H1 (cell line): ENCODE measurements at regions not wholly inside any gene's neighbourhood (a gene's known extent, or its start where the extent isn't known, plus 50 kb on each side); places are given as distances from the start of the nearest gene placed in this dataset.

Experiments used
- CBX8 ChIP-seq: fragments of 300-800, 300-1000 bp; sonication (generic); IDR thresholded peaks from 2 replicates; pipeline ENCODE4 v1.7.1; 2016; ENCODE audit warnings: low read depth, low read length, borderline replicate concordance
- KDM1A ChIP-seq: fragments of 200-600, 300-600 bp; sonication (generic); IDR thresholded peaks from 2 replicates; pipeline ENCODE4 v1.7.1; 2016; ENCODE audit warnings: mild to moderate bottlenecking, low read length, borderline replicate concordance
- MAX ChIP-seq: IDR thresholded peaks from 2 replicates; pipeline ENCODE4 v1.6.1; 2012; ENCODE audit warnings: inconsistent platforms
- POLR2AphosphoS5 ChIP-seq: IDR thresholded peaks from 2 replicates; pipeline ENCODE4 v1.6.1; 2011; ENCODE audit warnings: low read depth, low read length
- SAP30 ChIP-seq: fragments of 300-600 bp; sonication (generic); IDR thresholded peaks from 2 replicates; pipeline ENCODE4 v1.7.1; 2012; ENCODE audit warnings: low read length, moderate library complexity, mild to moderate bottlenecking, inconsistent platforms; ENCODE audit not compliant: insufficient read depth, insufficient replicate concordance
- SIX5 ChIP-seq: IDR thresholded peaks from 2 replicates; pipeline ENCODE4 v1.6.1; 2011; ENCODE audit warnings: mild to moderate bottlenecking, low read depth, low read length
- SUZ12 ChIP-seq: fragments of 200-600 bp; sonication (generic); IDR thresholded peaks from 2 replicates; pipeline ENCODE4 v1.6.1; 2012; ENCODE audit warnings: mild to moderate bottlenecking, inconsistent platforms, low read length, moderate library complexity, mixed read lengths
- ZNF274 ChIP-seq: IDR thresholded peaks from 2 replicates; pipeline ENCODE4 v1.7.0; 2012; ENCODE audit warnings: low read length, borderline replicate concordance; ENCODE audit errors: extremely low read depth

GRCh38 chr6:14696367-14696766, 549.5 kb upstream of the JARID2 start (continued):
- TF ChIP-seq SAP30 (no peak), ZNF274 (no peak), POLR2AphosphoS5 (no peak), SIX5 (no peak), KDM1A (no peak), SUZ12 (no peak), MAX (no peak), CBX8 (no peak)
- TF ChIP-seq, all 59 proteins: peak for 0
